Panc1 (cell line): ENCODE measurements at regions not wholly inside any gene's neighbourhood (a gene's known extent, or its start where the extent isn't known, plus 50 kb on each side); places are given as distances from the start of the nearest gene placed in this dataset.

Source experiments
- ATAC-seq: fragments of 200-7000 bp; cut with Tn5 transposase; 2 replicates; pipeline ENCODE4 v1.9.1; 2020; ENCODE audit warnings: mild to moderate bottlenecking, moderate library complexity
- BruUV-seq: library from RNA; stranded (reverse); fragments of 400-500 nt; replicated peaks from 2 replicates; lab custom pipeline; 2021; lab: Mats Ljungman, UMichigan
- CTCF ChIA-PET: fragments of 300-600 bp; sonication (Branson Sonifier 250); formaldehyde crosslinking; loops from one replicate; lab custom pipeline; 2022; ENCODE audit warnings: antibody characterized with exemption; lab: Charles Lee
- POLR2A ChIA-PET: fragments of 300-600 bp; sonication (Branson Sonifier 250); formaldehyde crosslinking; loops from one replicate; lab custom pipeline; 2022; ENCODE audit warnings: antibody characterized with exemption; lab: Charles Lee
- DNase-seq: peaks from one replicate; pipeline ENCODE4 v3.0.0-alpha.2; 2010; ENCODE audit warnings: low read depth, low spot score
- H3K27ac ChIP-seq: 2 replicates; pipeline ENCODE4 v1.5.1; 2011; ENCODE audit warnings: mild to moderate bottlenecking, low read length, inconsistent platforms
- H3K27me3 ChIP-seq: fragments of 200-500 bp; sonication (Bioruptor generic); 2 replicates; pipeline ENCODE4 v1.6.0; 2014; ENCODE audit warnings: low read length, inconsistent platforms; ENCODE audit not compliant: control insufficient read depth, insufficient read depth
- H3K36me3 ChIP-seq: fragments of 200-500 bp; sonication (Bioruptor generic); 2 replicates; pipeline ENCODE4 v1.5.1; 2014; ENCODE audit warnings: inconsistent platforms, mild to moderate bottlenecking, low read length, moderate library complexity; ENCODE audit not compliant: control insufficient read depth, insufficient read depth
- H3K4me1 ChIP-seq: 2 replicates; pipeline ENCODE4 v1.5.1; 2011; ENCODE audit warnings: inconsistent platforms, mild to moderate bottlenecking, low read length, moderate library complexity; ENCODE audit not compliant: control insufficient read depth, insufficient read depth
- H3K4me3 ChIP-seq, 2 experiments: 2 replicates each; pipeline ENCODE4 v1.5.1; 2011 to 2012; ENCODE audit warnings: low read depth in 2 of 2, low read length in 2 of 2, mild to moderate bottlenecking in 2 of 2, inconsistent platforms in 1 of 2, moderate library complexity in 1 of 2
- H3K9me3 ChIP-seq: fragments of 200-500 bp; sonication (Bioruptor generic); 2 replicates; pipeline ENCODE4 v1.5.1; 2014; ENCODE audit warnings: low read depth, mild to moderate bottlenecking, inconsistent platforms, low read length, moderate library complexity; ENCODE audit not compliant: control insufficient read depth, insufficient read depth
- CTCF ChIP-seq: fragments of 450-650 bp; IDR thresholded peaks from 2 replicates; pipeline ENCODE4 v1.5.1; 2017; ENCODE audit warnings: mild to moderate bottlenecking
- POLR2AphosphoS5 ChIP-seq: IDR thresholded peaks from 2 replicates; pipeline ENCODE4 v1.6.1; 2012; ENCODE audit warnings: mild to moderate bottlenecking, low read depth, low read length, moderate library complexity
- SIN3A ChIP-seq: IDR thresholded peaks from 2 replicates; pipeline ENCODE4 v1.6.1; 2012; ENCODE audit warnings: low read depth, mild to moderate bottlenecking, low read length, moderate library complexity, borderline replicate concordance; ENCODE audit not compliant: insufficient read depth
- TCF7L2 ChIP-seq: IDR thresholded peaks from 2 replicates; pipeline ENCODE4 v1.6.1; 2011; ENCODE audit warnings: mild to moderate bottlenecking, low read depth, low read length, inconsistent platforms
- in situ Hi-C: cut with HindIII; loops from 2 replicates; pipeline ENCODE4 v1.10.0; 2016; ENCODE audit warnings: low sequenced_read_pairs, low pct_unique_long_range_greater_than_20kb
- intact Hi-C: fragments of 100-400 bp; cut with micrococcal nuclease; formaldehyde crosslinking; loops from one replicate; pipeline ENCODE4 v1.10.0; 2022; ENCODE audit not compliant: unreplicated experiment
- TF ChIP-seq, protein P1 (sequence below), 2 experiments: IDR thresholded peaks; 2 replicates each; pipeline ENCODE4 v1.6.1; 2011 to 2012; ENCODE audit warnings: low read depth in 2 of 2, control low read depth in 1 of 2, low read length in 1 of 2, mild to moderate bottlenecking in 1 of 2, moderate library complexity in 1 of 2; ENCODE audit not compliant: insufficient read depth in 1 of 2

GRCh38 chr1:29782846-29783507, 546.7 kb downstream of the PTPRU start:
- TF ChIP-seq CTCF, result no peak
- TF ChIP-seq, protein P1, sequence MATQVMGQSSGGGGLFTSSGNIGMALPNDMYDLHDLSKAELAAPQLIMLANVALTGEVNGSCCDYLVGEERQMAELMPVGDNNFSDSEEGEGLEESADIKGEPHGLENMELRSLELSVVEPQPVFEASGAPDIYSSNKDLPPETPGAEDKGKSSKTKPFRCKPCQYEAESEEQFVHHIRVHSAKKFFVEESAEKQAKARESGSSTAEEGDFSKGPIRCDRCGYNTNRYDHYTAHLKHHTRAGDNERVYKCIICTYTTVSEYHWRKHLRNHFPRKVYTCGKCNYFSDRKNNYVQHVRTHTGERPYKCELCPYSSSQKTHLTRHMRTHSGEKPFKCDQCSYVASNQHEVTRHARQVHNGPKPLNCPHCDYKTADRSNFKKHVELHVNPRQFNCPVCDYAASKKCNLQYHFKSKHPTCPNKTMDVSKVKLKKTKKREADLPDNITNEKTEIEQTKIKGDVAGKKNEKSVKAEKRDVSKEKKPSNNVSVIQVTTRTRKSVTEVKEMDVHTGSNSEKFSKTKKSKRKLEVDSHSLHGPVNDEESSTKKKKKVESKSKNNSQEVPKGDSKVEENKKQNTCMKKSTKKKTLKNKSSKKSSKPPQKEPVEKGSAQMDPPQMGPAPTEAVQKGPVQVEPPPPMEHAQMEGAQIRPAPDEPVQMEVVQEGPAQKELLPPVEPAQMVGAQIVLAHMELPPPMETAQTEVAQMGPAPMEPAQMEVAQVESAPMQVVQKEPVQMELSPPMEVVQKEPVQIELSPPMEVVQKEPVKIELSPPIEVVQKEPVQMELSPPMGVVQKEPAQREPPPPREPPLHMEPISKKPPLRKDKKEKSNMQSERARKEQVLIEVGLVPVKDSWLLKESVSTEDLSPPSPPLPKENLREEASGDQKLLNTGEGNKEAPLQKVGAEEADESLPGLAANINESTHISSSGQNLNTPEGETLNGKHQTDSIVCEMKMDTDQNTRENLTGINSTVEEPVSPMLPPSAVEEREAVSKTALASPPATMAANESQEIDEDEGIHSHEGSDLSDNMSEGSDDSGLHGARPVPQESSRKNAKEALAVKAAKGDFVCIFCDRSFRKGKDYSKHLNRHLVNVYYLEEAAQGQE (IDR thresholded peaks at IDR 0.05; ENCODE audit: insufficient read depth in 1 of 2, low read depth in 2 of 2, low read length in 1 of 2), result no peak
- no peak for TF ChIP-seq POLR2AphosphoS5
- no peak for TF ChIP-seq SIN3A
- TF ChIP-seq TCF7L2, result no peak
- in situ Hi-C loops (no loop called here), intact Hi-C loops (no loop called here)
- POLR2A ChIA-PET, result no interaction called here
- Histone ChIP-seq H3K36me3 (no peaks in the 10 kb centered on the region), H3K27me3 (no peaks in the 10 kb centered on the region; the same call in 1 of the 2 replicates), H3K27ac (no peak overlapping the region), H3K9me3 (no peaks in the 10 kb centered on the region), H3K4me1 (no peaks in the 10 kb centered on the region), H3K4me3 (no peak overlapping the region)
- BruUV-seq, result no TSS peak
- DNase-seq (no peak), ATAC-seq (no peak)
- CTCF ChIA-PET, result interaction anchor here (1.3 kb wide), 1 partner anchor 10 kb away, joined by 3 read pairs; no protein-coding TSS in a partner anchor

DNA sequence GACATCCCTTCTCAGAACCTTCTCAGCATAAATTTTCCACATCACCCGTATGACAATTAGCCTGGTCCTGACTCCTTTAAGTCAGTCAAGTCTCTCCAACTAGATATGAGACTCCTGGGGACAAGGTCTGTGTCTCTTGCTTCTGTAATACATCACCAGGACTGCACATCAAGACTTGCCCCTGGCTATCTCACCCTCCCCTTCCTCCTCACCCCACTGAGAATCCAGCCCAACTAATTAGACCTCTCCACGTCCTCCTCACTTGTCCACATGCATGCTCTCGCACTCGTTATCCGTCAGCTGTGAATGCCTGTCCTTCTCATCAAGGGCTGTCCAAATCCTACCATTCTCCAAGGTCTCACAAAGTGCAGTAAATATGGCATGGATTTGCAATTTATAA, 542.8 kb downstream of the PTPRU start:
- ChIA-PET CTCF (no interaction called here), POLR2A (no interaction called here)
- ATAC-seq (no peak), DNase-seq (no peak)
- no peaks in the 10 kb centered on the region for H3K36me3 ChIP-seq
- in situ Hi-C loops (no loop called here), intact Hi-C loops (no loop called here)
- no peaks in the 10 kb centered on the region; the same call in 1 of the 2 replicates for H3K27me3 ChIP-seq
- no peak overlapping the region for H3K4me3 ChIP-seq
- H3K27ac ChIP-seq, result no peak overlapping the region
- H3K4me1 ChIP-seq, result no peaks in the 10 kb centered on the region
- BruUV-seq, result no TSS peak
- no peak for TF ChIP-seq TCF7L2
- TF ChIP-seq SIN3A, result no peak
- H3K9me3 ChIP-seq, result no peaks in the 10 kb centered on the region

DNA sequence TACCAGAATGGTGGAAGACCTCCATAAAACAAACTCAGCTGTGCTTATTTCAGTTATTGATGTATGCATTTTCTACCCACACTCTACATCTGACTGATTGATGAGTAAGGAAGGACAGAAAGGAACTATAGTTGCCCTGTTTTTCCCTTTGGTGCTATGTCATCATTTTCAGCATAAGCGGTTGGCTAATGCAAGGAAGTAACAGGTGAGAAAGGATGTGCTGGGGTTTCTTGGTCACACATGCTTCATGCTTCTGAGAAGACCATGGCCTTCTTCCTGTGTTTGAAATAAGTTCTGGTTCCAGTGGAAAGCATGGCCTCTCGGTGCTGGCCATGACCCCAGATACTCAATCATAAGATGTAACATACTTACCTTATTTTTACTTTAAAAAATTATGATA, 541.2 kb downstream of the PTPRU start:
- no TSS peak for BruUV-seq
- Histone ChIP-seq H3K4me1 (no peaks in the 10 kb centered on the region), H3K9me3 (no peaks in the 10 kb centered on the region), H3K27ac (no peak overlapping the region), H3K27me3 (no peaks in the 10 kb centered on the region; the same call in 1 of the 2 replicates), H3K4me3 (no peak overlapping the region), H3K36me3 (no peaks in the 10 kb centered on the region)
- DNase-seq, result no peak
- intact Hi-C loops, result no loop called here
- in situ Hi-C loops, result no loop called here
- no peak for ATAC-seq
- TF ChIP-seq SIN3A (no peak), POLR2AphosphoS5 (no peak), CTCF (no peak), TCF7L2 (no peak)
- TF ChIP-seq, protein P1 (IDR thresholded peaks at IDR 0.05; ENCODE audit: insufficient read depth in 1 of 2, low read depth in 2 of 2, low read length in 1 of 2), result no peak
- ChIA-PET CTCF (no interaction called here), POLR2A (no interaction called here)
